Lower leg skin (tissue), 4 donors: ENCODE measurements at regions not wholly inside any gene's neighbourhood (a gene's known extent, or its start where the extent isn't known, plus 50 kb on each side); places are given as distances from the start of the nearest gene placed in this dataset.

Source experiments
- DNase-seq, 2 donors: peaks; one replicate each; pipeline ENCODE4 v3.0.0-alpha.2; 2019; ENCODE audit warnings: low spot score in 2 of 2
- H3K4me3 ChIP-seq: fragments of 200-600 bp; sonication (generic); 2 replicates; pipeline ENCODE4 v1.5.1; 2017; ENCODE audit warnings: mild to moderate bottlenecking, low read depth; ENCODE audit not compliant: poor library complexity, severe bottlenecking
- CTCF ChIP-seq, 3 donors: fragments of 450-650 bp; IDR thresholded peaks; one replicate each; pipeline ENCODE4 v1.5.1; 2016; ENCODE audit warnings: antibody characterized with exemption in 3 of 3, mild to moderate bottlenecking in 3 of 3, moderate library complexity in 2 of 3
- POLR2A ChIP-seq, 2 donors: fragments of 450-650 bp; IDR thresholded peaks; one replicate each; pipeline ENCODE4 v1.6.1; 2016 to 2017; ENCODE audit warnings: antibody characterized with exemption in 2 of 2, mild to moderate bottlenecking in 1 of 2, moderate library complexity in 1 of 2
- WGBS, 2 donors: methylation state at CpG; one replicate each; pipeline ENCODE4 v1.1.5; 2018; 5-methylcytosine and 5-hydroxymethylcytosine counted together
- intact Hi-C: fragments of 100-400 bp; cut with DNase I; formaldehyde crosslinking; loops from one replicate; pipeline ENCODE4 v1.15.0; 2023; ENCODE audit warnings: low total_unique reads

GRCh38 chr5:167509076-167509475 lies 782.4 kb upstream of the WWC1 start:
- TF ChIP-seq POLR2A (IDR thresholded peaks at IDR 0.05) (no peak), CTCF (IDR thresholded peaks at IDR 0.05) (no peak)
- WGBS, 2 donors = 84 to 85% methylated on average over 3 of the region's 3 CpGs
- intact Hi-C loops = no loop called here
- DNase-seq = no peak
- H3K4me3 ChIP-seq = no peak overlapping the region

GRCh38 chr5:167511276-167511675 lies 780.2 kb upstream of the WWC1 start:
- intact Hi-C loops = no loop called here
- H3K4me3 ChIP-seq = no peak overlapping the region
- DNase-seq = no peak
- WGBS, 2 donors = 38 to 58% methylated on average over 1 of the region's 1 CpG
- TF ChIP-seq CTCF (IDR thresholded peaks at IDR 0.05) = no peak
- TF ChIP-seq POLR2A (IDR thresholded peaks at IDR 0.05) = no peak

DNA sequence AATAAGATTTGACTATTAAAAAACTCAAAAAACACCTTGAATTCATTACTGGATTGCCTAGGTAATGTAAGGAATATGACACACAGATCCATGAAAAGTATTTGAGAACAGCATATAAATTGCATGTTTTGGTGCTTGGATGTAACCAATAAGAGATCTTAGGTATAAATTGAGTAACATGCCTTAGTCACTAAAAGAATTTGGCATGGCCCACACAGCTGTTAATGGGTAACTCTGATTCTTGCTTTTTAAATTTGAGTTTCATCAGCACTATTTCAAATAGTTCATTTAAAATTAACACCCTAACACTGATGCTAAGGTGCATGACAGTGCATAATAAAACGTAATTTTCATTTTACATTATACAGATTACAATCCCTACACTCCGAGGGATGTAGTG lies 779.3 kb upstream of the WWC1 start:
- 69 to 81% methylated on average over 2 of the region's 2 CpGs for WGBS, 2 donors
- H3K4me3 ChIP-seq = no peak overlapping the region
- DNase-seq = no peak
- TF ChIP-seq CTCF (IDR thresholded peaks at IDR 0.05) = no peak
- no peak for TF ChIP-seq POLR2A (IDR thresholded peaks at IDR 0.05)
- intact Hi-C loops = no loop called here

GRCh38 chr5:167513381-167513780 lies 778.1 kb upstream of the WWC1 start:
- WGBS, 2 donors = 65 to 68% methylated on average over 7 of the region's 7 CpGs
- intact Hi-C loops = no loop called here
- no peak for TF ChIP-seq CTCF (IDR thresholded peaks at IDR 0.05)
- no peak for TF ChIP-seq POLR2A (IDR thresholded peaks at IDR 0.05)

GRCh38 chr5:167514461-167514860 lies 777.0 kb upstream of the WWC1 start:
- TF ChIP-seq CTCF (IDR thresholded peaks at IDR 0.05) (no peak), POLR2A (IDR thresholded peaks at IDR 0.05) (no peak)
- 85 to 98% methylated on average over 2 of the region's 2 CpGs for WGBS, 2 donors
- no peak for DNase-seq
- H3K4me3 ChIP-seq = no peak overlapping the region
- intact Hi-C loops = no loop called here

More at GRCh38 chr5:167513381-167513780, 778.1 kb upstream of the WWC1 start:
- DNase-seq = no peak
- no peak overlapping the region for H3K4me3 ChIP-seq

GRCh38 chr5:167525004-167525403 lies 766.4 kb upstream of the WWC1 start:
- TF ChIP-seq POLR2A (IDR thresholded peaks at IDR 0.05) (no peak), CTCF (IDR thresholded peaks at IDR 0.05) (no peak)
- intact Hi-C loops = no loop called here
- H3K4me3 ChIP-seq = no peak overlapping the region
- WGBS, 2 donors = 60 to 62% methylated on average over 3 of the region's 3 CpGs
- DNase-seq = no peak
